ENCODE measurements at regions not wholly inside any gene's neighbourhood (a gene's known extent, or its start where the extent isn't known, plus 50 kb on each side); places are given as distances from the start of the nearest gene placed in this dataset.

- H3K4me2 ChIP-seq (ENCODE audit: insufficient read depth, low read length) = no peak overlapping the region
- no peak overlapping the region for H3K27ac ChIP-seq (ENCODE audit: insufficient read depth, low read depth, low read length)
- H3K4me1 ChIP-seq (ENCODE audit: control insufficient read depth, extremely low read depth, insufficient read depth, low read length) = no peaks in the 10 kb centered on the region
- no TSS peak for BruUV-seq (replicated peaks)
- no peak overlapping the region for H3K9ac ChIP-seq (replicated peaks; ENCODE audit: extremely low read depth, insufficient read depth, low read length)
- POLR2A ChIA-PET = no interaction called here
- CTCF ChIA-PET = no interaction called here
- H3K4me3 ChIP-seq (replicated peaks in 1 of 3; ENCODE audit: insufficient read depth in 1 of 3, low read depth in 1 of 3, low read length in 3 of 3) = no peak overlapping the region
- H4K20me1 ChIP-seq (replicated peaks; ENCODE audit: control insufficient read depth, extremely low read depth, insufficient read depth, low read length) = no peaks in the 10 kb centered on the region
- no peaks in the 10 kb centered on the region for H3K27me3 ChIP-seq (ENCODE audit: control insufficient read depth in 2 of 2, insufficient read depth in 2 of 2, low read length in 2 of 2)
- intact Hi-C loops (cut with micrococcal nuclease) = no loop called here
- dilution Hi-C loops (cut with MboI; ENCODE audit: extremely low pct_ligation_motif_present, low sequenced_read_pairs) = no loop called here
- no peaks in the 10 kb centered on the region for H3K79me2 ChIP-seq (ENCODE audit: control insufficient read depth, insufficient read depth, low read length)
- no peak for DNase-seq (ENCODE audit: low read depth, low spot score)
- no peaks in the 10 kb centered on the region for H3K9me3 ChIP-seq (replicated peaks; ENCODE audit: control insufficient read depth, insufficient read depth, low read length)
- H2AFZ ChIP-seq (ENCODE audit: low read depth, low read length) = no peak overlapping the region
- no peak for TF ChIP-seq CTCF (IDR thresholded peaks at IDR 0.05; ENCODE audit: extremely low read depth in 1 of 2, insufficient read depth in 1 of 2, low read depth in 1 of 2, low read length in 2 of 2)
- TF ChIP-seq MYC (IDR thresholded peaks at IDR 0.05; ENCODE audit: low read depth, low read length) = no peak
- no peak for TF ChIP-seq EZH2 (IDR thresholded peaks at IDR 0.05; ENCODE audit: borderline replicate concordance, low read depth, low read length, severe bottlenecking)
- no peak for TF ChIP-seq MAX (IDR thresholded peaks at IDR 0.05; ENCODE audit: insufficient read depth, insufficient read length)
- TF ChIP-seq GATA2 (IDR thresholded peaks at IDR 0.05; ENCODE audit: insufficient read depth, insufficient read length, low read depth, low read length) = no peak
- no peak for TF ChIP-seq FOS (IDR thresholded peaks at IDR 0.05; ENCODE audit: borderline replicate concordance, insufficient read depth, low read length)
- TF ChIP-seq POLR2AphosphoS5 (IDR thresholded peaks at IDR 0.05; ENCODE audit: insufficient read depth, low read depth, low read length) = no peak
- no peak for TF ChIP-seq JUN (IDR thresholded peaks at IDR 0.05; ENCODE audit: borderline replicate concordance, insufficient read depth, insufficient read length, low read depth)
- no peak for TF ChIP-seq POLR2A (IDR thresholded peaks at IDR 0.05; ENCODE audit: low read depth, low read length)
- no peaks in the 10 kb centered on the region for H3K36me3 ChIP-seq (ENCODE audit: control insufficient read depth in 2 of 2, extremely low read depth in 1 of 2, insufficient read depth in 2 of 2, low read length in 2 of 2)
- FAIRE-seq = no peak
- no peaks in the 10 kb centered on the region for H3K9me1 ChIP-seq (replicated peaks; ENCODE audit: control insufficient read depth, extremely low read depth, insufficient read depth, low read length)
These were observed 113.1 kb downstream of the TMTC3 start for GRCh38 chr12:88255224-88255623.

Data from endothelial cell of umbilical vein (primary cell).